AG09319 (cell line): ENCODE measurements at regions not wholly inside any gene's neighbourhood (a gene's known extent, or its start where the extent isn't known, plus 50 kb on each side); places are given as distances from the start of the nearest gene placed in this dataset.
"Not testable (repeated sequence)": the region's sequence is repeated elsewhere in the genome, so short reads cannot be mapped to it uniquely, and the experiment has no call there.

Experiments
- DNase-seq: peaks from one replicate; pipeline ENCODE4 v3.0.0-alpha.2; 2010; ENCODE audit warnings: low read depth; ENCODE audit errors: extremely low read depth
- CTCF ChIP-seq: IDR thresholded peaks from 2 replicates; pipeline ENCODE4 v1.5.1; 2011; ENCODE audit warnings: low read depth, mild to moderate bottlenecking, inconsistent platforms, low read length, moderate library complexity

GRCh38 chr22:22123118-22123959 is 121.2 kb upstream of the VPREB1 start:
- DNase-seq = no peak
- no peak for TF ChIP-seq CTCF

DNA sequence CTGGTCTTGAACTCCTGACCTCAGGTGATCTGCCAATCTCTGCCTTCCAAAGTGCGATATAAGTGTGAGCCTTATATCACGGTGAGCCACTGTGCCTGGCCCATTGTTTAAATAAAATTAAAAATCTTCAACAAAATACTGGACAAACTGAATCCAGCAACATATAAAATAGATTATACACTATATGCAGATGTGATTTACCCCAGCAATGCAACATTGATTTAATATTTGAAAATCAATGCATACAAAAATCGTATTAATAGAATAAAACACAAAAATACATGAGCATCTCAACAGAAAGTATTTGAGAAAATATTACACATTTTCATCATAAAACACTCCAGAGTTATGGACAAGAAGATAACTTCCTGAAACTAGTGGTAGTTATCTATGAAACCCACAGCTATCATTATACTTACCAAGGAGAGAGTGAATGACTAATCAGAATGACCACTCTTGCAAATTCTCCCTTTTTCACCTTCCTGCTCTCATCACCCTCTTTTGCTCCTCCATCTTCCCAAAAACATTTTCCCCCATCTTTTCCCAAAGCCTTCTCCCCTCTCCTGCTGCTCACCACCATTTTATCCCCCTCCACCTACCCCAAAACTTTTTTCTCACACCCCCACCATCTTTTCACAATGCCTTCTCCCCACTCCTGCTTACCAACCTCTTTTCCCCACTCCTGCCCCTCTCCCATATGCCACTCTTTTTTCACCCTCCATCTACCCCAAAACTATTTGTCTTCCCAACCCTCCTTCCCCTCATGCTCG is 122.1 kb upstream of the VPREB1 start:
- DNase-seq = no peak
- TF ChIP-seq CTCF = no peak

GRCh38 chr22:22121445-22121844 is 123.1 kb upstream of the VPREB1 start:
- no peak for DNase-seq
- no peak for TF ChIP-seq CTCF

- no peak for TF ChIP-seq CTCF
- no peak for DNase-seq
Observed at GRCh38 chr22:22120160-22120559, 124.4 kb upstream of the VPREB1 start.

DNA sequence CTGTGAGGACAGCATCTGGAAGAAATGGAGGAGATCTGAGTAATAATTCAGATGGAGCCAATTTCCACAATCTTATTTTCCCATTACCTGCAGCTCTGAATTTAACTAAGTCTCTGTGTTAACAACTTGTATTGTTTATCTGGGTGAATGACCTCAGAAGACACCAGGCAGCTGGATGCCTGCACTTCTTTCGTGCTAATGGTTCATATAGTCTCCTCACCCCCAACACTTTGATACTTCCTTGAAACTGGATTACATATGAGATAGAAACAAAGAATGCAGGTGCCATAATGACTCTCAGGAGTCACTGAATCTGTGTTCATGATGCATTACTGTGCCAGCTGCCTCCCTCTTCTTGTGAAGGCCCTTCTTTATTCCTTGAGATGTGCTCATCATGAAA is 125.6 kb upstream of the VPREB1 start:
- no peak for DNase-seq
- no peak for TF ChIP-seq CTCF

DNA sequence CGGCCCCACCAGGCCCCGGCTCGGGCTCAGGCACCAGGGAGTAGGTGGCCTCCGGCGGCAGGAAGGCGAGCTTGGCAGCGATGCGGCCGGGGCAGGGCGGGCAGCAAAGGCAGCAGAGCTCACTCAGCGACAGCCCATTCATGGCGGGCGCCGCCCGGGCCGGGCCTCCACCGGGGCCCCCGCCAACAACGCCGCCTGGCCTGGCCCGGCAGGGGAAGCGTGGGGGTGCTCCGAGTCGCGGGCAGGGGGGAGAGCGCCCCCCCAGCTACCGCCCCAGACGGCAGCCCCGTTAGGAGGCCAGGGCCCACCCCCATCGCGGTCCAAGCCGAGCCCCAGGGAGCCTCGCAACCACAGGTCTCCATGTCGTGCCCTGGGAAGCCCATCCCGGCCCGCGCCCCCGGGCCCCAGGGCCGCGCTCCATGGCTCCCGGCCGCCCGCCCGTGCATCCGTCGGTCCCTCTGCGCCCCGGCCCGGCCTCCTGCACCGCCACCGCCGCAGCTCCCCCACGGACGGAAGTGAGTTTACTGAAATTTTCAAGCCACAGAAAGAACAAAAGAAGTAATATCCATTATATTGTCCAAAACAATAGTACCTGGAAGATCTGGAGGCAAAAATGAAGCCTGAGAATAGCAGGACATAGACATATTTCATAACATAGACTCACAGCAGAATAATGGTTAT is 126.6 kb upstream of the VPREB1 start:
- DNase-seq = not testable (repeated sequence)

DNA sequence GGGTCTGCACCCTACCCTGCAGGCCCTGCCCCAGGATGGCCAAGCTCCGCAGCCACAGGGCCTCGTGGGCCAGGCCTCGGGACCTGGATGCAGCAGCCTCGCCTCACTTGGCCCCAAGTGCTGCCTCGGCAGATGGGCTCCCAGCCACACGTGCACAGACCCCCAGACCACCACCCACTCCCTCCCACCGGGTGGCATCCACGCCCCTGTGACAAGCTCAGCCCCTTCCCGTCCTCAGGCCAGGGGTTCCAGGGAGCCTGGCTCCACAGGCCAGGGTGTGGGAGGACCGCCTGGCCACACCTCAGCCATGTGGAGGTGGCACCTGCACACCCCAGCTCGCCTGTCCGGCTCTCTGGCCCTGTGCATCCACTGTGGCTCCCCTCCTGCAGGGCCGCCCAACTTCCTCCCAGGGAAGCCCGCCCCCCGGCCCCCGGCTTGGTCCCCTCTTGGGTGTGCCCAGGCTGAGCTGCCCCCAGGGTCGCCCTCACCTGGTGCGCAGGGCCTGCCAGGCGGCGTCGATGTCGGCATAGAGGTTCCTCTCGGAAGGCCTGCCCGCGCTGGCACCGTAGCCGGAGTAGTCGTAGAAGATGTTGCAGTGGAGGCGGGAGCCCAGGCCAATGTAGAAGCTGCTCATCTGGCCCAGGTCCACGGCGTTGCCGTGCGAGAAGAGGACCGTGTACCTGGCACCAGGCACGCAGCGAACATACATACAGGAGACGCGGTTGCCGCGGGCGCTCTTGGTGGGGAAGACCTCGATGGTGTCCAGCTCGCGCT is 127.4 kb upstream of the VPREB1 start:
- not testable (repeated sequence) for DNase-seq

GRCh38 chr22:22113701-22114100 is 130.9 kb upstream of the VPREB1 start:
- TF ChIP-seq CTCF = no peak
- no peak for DNase-seq
